CD4-positive, alpha-beta memory T cell (primary cell): ENCODE measurements at regions not wholly inside any gene's neighbourhood (a gene's known extent, or its start where the extent isn't known, plus 50 kb on each side); places are given as distances from the start of the nearest gene placed in this dataset.

Source experiments
- CTCF ChIA-PET: fragments of 350-600 bp; sonication (Branson Sonifier 250); formaldehyde crosslinking; loops from one replicate; lab custom pipeline; 2021; ENCODE audit warnings: inconsistent platforms; ENCODE audit not compliant: partially characterized antibody; lab: Charles Lee
- POLR2A ChIA-PET: fragments of 350-600 bp; sonication (Branson Sonifier 250); formaldehyde crosslinking; loops from one replicate; lab custom pipeline; 2021; ENCODE audit not compliant: partially characterized antibody; lab: Charles Lee
- DNase-seq, 5 donors: peaks; one replicate each; pipeline versions ENCODE4 v3.0.0 to v3.0.0-alpha.2; 2020 to 2022; ENCODE audit warnings: mixed read lengths in 1 of 5
- H3K27ac ChIP-seq: one replicate; pipeline ENCODE4 v1.7.0; 2013; ENCODE audit warnings: low read depth, low read length
- H3K27me3 ChIP-seq: 2 replicates; pipeline ENCODE4 v1.7.0; 2013; ENCODE audit warnings: mild to moderate bottlenecking, low read length, moderate library complexity; ENCODE audit not compliant: insufficient read depth
- H3K36me3 ChIP-seq: 2 replicates; pipeline ENCODE4 v1.7.0; 2013; ENCODE audit warnings: mild to moderate bottlenecking, low read length, moderate library complexity; ENCODE audit not compliant: insufficient read depth
- H3K4me1 ChIP-seq: 2 replicates; pipeline ENCODE4 v1.7.0; 2013; ENCODE audit warnings: mild to moderate bottlenecking, low read length, moderate library complexity; ENCODE audit not compliant: insufficient read depth
- H3K4me3 ChIP-seq, 2 donors: one replicate each; pipeline ENCODE4 v1.7.0; 2013; ENCODE audit warnings: low read length in 2 of 2, mild to moderate bottlenecking in 1 of 2
- H3K9me3 ChIP-seq, 2 donors: one replicate each; pipeline ENCODE4 v1.7.0; 2013; ENCODE audit warnings: low read length in 2 of 2, control low read depth in 1 of 2; ENCODE audit not compliant: control insufficient read depth in 1 of 2
- H3K27ac Mint-ChIP-seq, 7 donors: one replicate each; pipeline ENCODE4 v1.8.0; 2020 to 2021; ENCODE audit warnings: mixed read lengths in 7 of 7, mild to moderate bottlenecking in 6 of 7, inconsistent platforms in 3 of 7, moderate library complexity in 3 of 7
- H3K27me3 Mint-ChIP-seq, 2 donors: one replicate each; pipeline ENCODE4 v1.8.0; 2020 to 2021; ENCODE audit warnings: mixed read lengths in 2 of 2
- H3K36me3 Mint-ChIP-seq, 2 donors: one replicate each; pipeline ENCODE4 v1.8.0; 2020 to 2021; ENCODE audit warnings: mixed read lengths in 2 of 2, inconsistent platforms in 1 of 2, mild to moderate bottlenecking in 1 of 2
- H3K4me1 Mint-ChIP-seq, 4 donors: one replicate each; pipeline ENCODE4 v1.8.0; 2020 to 2021; ENCODE audit warnings: mixed read lengths in 4 of 4, mild to moderate bottlenecking in 1 of 4
- H3K4me3 Mint-ChIP-seq, 8 donors: one replicate each; pipeline ENCODE4 v1.8.0; 2020 to 2021; ENCODE audit warnings: mixed read lengths in 8 of 8, mild to moderate bottlenecking in 7 of 8, moderate library complexity in 6 of 8, inconsistent platforms in 3 of 8
- H3K9me3 Mint-ChIP-seq, 8 donors: one replicate each; pipeline ENCODE4 v1.8.0; 2020 to 2021; ENCODE audit warnings: mixed read lengths in 8 of 8, mild to moderate bottlenecking in 5 of 8, inconsistent platforms in 3 of 8, moderate library complexity in 1 of 8
- intact Hi-C: fragments of 100-400 bp; cut with micrococcal nuclease; formaldehyde crosslinking; loops from one replicate; pipeline ENCODE4 v1.15.1; 2023

DNA sequence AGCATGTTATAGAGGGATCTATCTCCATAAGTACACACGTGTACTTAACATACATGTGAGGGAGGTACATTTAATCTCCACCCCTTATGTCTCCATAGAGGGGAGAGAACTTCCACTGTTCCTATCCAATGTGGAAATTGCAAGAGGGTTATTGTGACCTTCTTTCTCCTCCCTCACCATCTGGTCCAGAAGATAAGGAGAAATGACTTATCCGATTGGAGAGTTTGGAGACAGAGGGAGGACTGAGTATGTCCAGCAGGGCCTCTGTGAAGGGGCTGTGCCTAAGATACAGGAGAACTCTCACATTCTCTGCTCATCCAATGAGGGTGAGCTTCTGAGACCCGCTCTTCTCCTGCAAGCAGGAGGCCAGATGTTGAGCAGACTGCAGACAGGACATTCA, 113.1 kb downstream of the QDPR start:
- no peaks in the 10 kb centered on the region for H3K4me1 ChIP-seq
- H3K4me3 Mint-ChIP-seq, result no peak overlapping the region
- H3K27ac ChIP-seq, result no peak overlapping the region
- no peaks in the 10 kb centered on the region for H3K36me3 Mint-ChIP-seq
- no peak overlapping the region for H3K27ac Mint-ChIP-seq
- H3K27me3 ChIP-seq, result no peaks in the 10 kb centered on the region
- H3K27me3 Mint-ChIP-seq, result no peaks in the 10 kb centered on the region
- H3K36me3 ChIP-seq, result no peaks in the 10 kb centered on the region
- no peak for DNase-seq
- POLR2A ChIA-PET, result no interaction called here
- intact Hi-C loops, result no loop called here
- no peaks in the 10 kb centered on the region for H3K9me3 ChIP-seq
- CTCF ChIA-PET, result no interaction called here
- H3K9me3 Mint-ChIP-seq, result no peaks in the 10 kb centered on the region
- no peaks in the 10 kb centered on the region for H3K4me1 Mint-ChIP-seq
- H3K4me3 ChIP-seq, result no peak overlapping the region

DNA sequence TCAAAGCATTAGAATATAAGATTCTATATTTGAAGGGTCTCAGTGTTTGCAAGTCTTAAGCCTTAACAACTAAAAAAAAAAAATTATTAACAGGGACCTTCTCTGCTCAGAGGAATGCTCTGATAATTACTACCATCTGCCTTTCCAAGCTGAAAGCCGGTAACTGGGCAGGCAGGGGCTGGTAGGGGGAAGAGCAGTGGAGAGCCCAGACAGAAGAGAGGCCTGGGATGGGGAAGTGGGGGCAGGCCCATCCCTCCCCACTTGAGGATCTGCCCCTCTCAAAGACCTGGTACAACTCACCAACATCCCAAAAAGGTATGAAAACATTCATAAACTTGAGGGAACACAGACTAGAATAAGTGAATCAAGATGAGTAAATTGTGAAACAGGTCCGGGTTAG, 113.9 kb downstream of the QDPR start:
- H3K36me3 ChIP-seq, result no peaks in the 10 kb centered on the region
- no peak overlapping the region for H3K4me3 ChIP-seq
- ChIA-PET POLR2A (no interaction called here), CTCF (no interaction called here)
- no peaks in the 10 kb centered on the region for H3K27me3 ChIP-seq
- Mint-ChIP-seq H3K9me3 (no peaks in the 10 kb centered on the region), H3K27me3 (no peaks in the 10 kb centered on the region), H3K4me3 (no peak overlapping the region), H3K4me1 (no peaks in the 10 kb centered on the region), H3K27ac (no peak overlapping the region), H3K36me3 (no peaks in the 10 kb centered on the region)
- H3K9me3 ChIP-seq, result no peaks in the 10 kb centered on the region
- intact Hi-C loops, result no loop called here
- H3K4me1 ChIP-seq, result no peaks in the 10 kb centered on the region
- H3K27ac ChIP-seq, result no peak overlapping the region
- no peak for DNase-seq

DNA sequence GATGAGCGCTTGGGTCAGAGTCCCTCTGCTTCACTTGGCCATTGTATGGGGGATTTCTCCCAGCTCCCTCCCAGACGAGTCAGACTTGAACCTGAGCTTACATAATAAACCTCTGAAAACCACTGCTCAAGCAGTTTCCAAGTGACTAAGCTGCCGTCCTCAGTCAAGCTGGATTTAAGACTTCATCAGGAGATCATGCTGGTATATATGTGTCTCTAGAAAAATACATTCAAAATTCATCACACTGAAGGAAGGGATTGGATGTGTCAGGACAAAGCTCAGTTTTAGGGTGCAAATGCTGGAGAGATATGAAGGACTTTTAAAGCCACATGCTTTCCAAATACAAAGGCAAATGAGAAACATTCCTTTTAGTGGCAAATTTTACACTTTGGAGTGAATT, 114.3 kb downstream of the QDPR start:
- Histone ChIP-seq H3K9me3 (no peaks in the 10 kb centered on the region), H3K27ac (no peak overlapping the region), H3K36me3 (no peaks in the 10 kb centered on the region), H3K4me3 (no peak overlapping the region), H3K4me1 (no peaks in the 10 kb centered on the region), H3K27me3 (no peaks in the 10 kb centered on the region)
- no peak for DNase-seq
- no peak overlapping the region for H3K4me3 Mint-ChIP-seq
- no peaks in the 10 kb centered on the region for H3K36me3 Mint-ChIP-seq
- ChIA-PET POLR2A (no interaction called here), CTCF (interaction anchor here (1.6 kb wide), 1 partner anchor 10 kb away, joined by 4 read pairs; no protein-coding TSS in a partner anchor)
- no peak overlapping the region for H3K27ac Mint-ChIP-seq
- intact Hi-C loops, result no loop called here
- no peaks in the 10 kb centered on the region for H3K4me1 Mint-ChIP-seq
- no peaks in the 10 kb centered on the region for H3K27me3 Mint-ChIP-seq
- no peaks in the 10 kb centered on the region for H3K9me3 Mint-ChIP-seq

DNA sequence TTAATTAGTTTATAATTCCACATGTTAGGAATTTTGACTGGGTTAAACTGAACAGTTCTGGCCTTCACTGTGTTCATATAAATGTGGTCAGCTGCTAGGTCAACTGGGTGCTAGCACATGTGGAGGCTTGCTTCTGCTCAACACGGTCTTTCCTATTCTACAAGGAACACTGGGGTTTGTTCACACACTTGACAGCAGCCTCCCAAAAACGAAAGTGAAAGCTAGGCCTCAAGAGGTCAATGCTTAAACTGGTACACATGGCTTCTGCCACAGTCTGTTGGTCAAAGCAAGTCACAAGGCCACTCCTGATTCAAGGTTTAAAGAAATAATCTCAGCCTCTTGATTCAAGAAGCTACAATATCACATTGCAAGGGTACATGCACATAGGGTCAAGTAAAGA, 126.5 kb downstream of the QDPR start:
- H3K27me3 ChIP-seq, result no peaks in the 10 kb centered on the region
- Mint-ChIP-seq H3K36me3 (no peaks in the 10 kb centered on the region), H3K9me3 (peaks cover 0 to 8% (median 4%) of the 10 kb centered on the region in 8 donors), H3K4me1 (peaks cover 13 to 27% (median 18%) of the 10 kb centered on the region in 4 donors), H3K27ac (peak overlapping the region in 4 of 7 donors; percentile 19 to 87 (median 62)), H3K4me3 (peak overlapping the region in 7 of 8 donors; percentile 61 to 77 (median 68)), H3K27me3 (no peaks in the 10 kb centered on the region)
- intact Hi-C loops, result loop anchor here (5.0 kb wide), 1 partner anchor 48 kb away; no protein-coding TSS in a partner anchor
- peak in 4 of 5 donors; percentile 6 to 18 (median 12) for DNase-seq
- CTCF ChIA-PET, result no interaction called here
- peaks cover 11% of the 10 kb centered on the region for H3K4me1 ChIP-seq
- no peaks in the 10 kb centered on the region for H3K36me3 ChIP-seq
- H3K27ac ChIP-seq, result no peak overlapping the region
- H3K9me3 ChIP-seq, result no peaks in the 10 kb centered on the region
- H3K4me3 ChIP-seq, result no peak overlapping the region
- POLR2A ChIA-PET, result no interaction called here

DNA sequence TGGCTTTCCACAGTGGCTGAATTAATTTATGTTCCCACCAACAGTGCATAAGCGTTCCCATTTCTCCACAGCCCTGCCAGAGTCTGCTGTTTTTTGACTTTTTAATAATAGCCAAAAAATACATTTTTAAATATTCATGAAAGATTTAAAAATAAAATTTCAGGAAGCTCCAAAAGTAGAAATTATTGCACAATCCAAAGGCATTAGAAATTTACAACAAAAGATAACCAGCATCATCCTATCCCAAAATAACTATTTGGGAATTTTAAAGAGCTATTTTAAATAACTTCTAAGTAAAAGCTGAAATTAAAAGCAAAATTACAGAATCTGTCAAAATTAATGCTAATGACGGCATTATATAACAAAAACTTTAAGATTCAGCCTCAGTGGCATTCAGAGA, 131.5 kb downstream of the QDPR start:
- ChIA-PET CTCF (no interaction called here), POLR2A (no interaction called here)
- H3K27me3 Mint-ChIP-seq, result peaks cover 0 to 2% of the 10 kb centered on the region in 2 donors
- peaks cover 4% of the 10 kb centered on the region for H3K4me1 ChIP-seq
- no peaks in the 10 kb centered on the region for H3K27me3 ChIP-seq
- no peak overlapping the region for H3K4me3 ChIP-seq
- H3K27ac ChIP-seq, result no peak overlapping the region
- no peak overlapping the region for H3K27ac Mint-ChIP-seq
- no peak for DNase-seq
- H3K9me3 Mint-ChIP-seq, result peaks cover 0 to 5% (median 0%) of the 10 kb centered on the region in 8 donors
- intact Hi-C loops, result no loop called here
- H3K9me3 ChIP-seq, result no peaks in the 10 kb centered on the region
- H3K4me1 Mint-ChIP-seq, result peaks cover 6 to 18% (median 9%) of the 10 kb centered on the region in 4 donors
- no peaks in the 10 kb centered on the region for H3K36me3 Mint-ChIP-seq
- no peak overlapping the region for H3K4me3 Mint-ChIP-seq
- H3K36me3 ChIP-seq, result no peaks in the 10 kb centered on the region

DNA sequence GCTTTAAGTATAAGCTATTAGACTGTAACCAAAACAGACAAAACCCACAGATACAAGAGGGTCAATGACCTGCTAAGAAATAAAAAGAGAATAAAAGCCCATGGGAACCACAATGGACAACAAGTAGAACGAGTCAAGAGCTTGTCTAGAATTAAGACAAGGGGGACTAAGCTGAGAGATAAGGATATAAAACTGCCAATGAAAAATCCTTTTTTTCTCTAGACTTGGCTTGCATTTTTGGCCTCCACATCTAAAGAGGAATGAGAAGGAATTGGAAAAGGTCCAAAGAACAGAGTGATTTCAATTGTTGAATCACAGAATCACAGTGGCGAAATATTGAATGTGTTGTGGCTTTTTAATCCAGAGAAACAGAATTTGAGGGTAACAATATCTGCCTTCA, 135.7 kb downstream of the QDPR start:
- DNase-seq, result no peak
- Mint-ChIP-seq H3K27ac (no peak overlapping the region), H3K27me3 (peaks cover 0 to 6% of the 10 kb centered on the region in 2 donors), H3K36me3 (no peaks in the 10 kb centered on the region), H3K4me3 (no peak overlapping the region), H3K9me3 (no peaks in the 10 kb centered on the region), H3K4me1 (no peaks in the 10 kb centered on the region)
- H3K4me3 ChIP-seq, result no peak overlapping the region
- H3K4me1 ChIP-seq, result no peaks in the 10 kb centered on the region
- no peak overlapping the region for H3K27ac ChIP-seq
- ChIA-PET POLR2A (no interaction called here), CTCF (no interaction called here)
- no peaks in the 10 kb centered on the region for H3K27me3 ChIP-seq
- intact Hi-C loops, result no loop called here
- H3K36me3 ChIP-seq, result no peaks in the 10 kb centered on the region
- no peaks in the 10 kb centered on the region for H3K9me3 ChIP-seq

DNA sequence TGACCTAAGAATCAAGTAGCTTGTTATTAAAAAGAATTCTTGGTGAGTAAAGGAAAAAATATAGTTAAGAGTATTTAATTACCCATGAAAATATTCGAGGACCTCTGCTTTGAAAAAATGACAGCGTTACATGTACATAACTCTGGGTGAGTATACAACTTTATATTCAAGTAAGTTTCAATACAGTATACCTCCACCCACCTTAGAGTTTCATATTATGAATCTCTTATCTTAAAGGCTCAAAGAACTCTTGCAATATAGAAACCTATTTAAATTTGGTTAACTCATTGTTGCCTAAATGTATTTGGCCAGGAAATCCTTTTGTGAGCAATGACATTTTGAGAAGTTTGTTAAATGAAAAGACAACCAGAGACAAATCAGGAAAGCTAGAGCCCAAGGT, 138.2 kb downstream of the QDPR start:
- POLR2A ChIA-PET, result no interaction called here
- CTCF ChIA-PET, result no interaction called here
- Histone ChIP-seq H3K4me1 (no peaks in the 10 kb centered on the region), H3K27ac (no peak overlapping the region), H3K4me3 (no peak overlapping the region), H3K36me3 (no peaks in the 10 kb centered on the region), H3K9me3 (no peaks in the 10 kb centered on the region), H3K27me3 (no peaks in the 10 kb centered on the region)
- H3K27me3 Mint-ChIP-seq, result peaks cover 0 to 6% of the 10 kb centered on the region in 2 donors
- intact Hi-C loops, result no loop called here
- peaks cover 0 to 2% (median 0%) of the 10 kb centered on the region in 8 donors for H3K9me3 Mint-ChIP-seq
- no peak overlapping the region for H3K27ac Mint-ChIP-seq
- H3K4me3 Mint-ChIP-seq, result no peak overlapping the region
- H3K36me3 Mint-ChIP-seq, result no peaks in the 10 kb centered on the region
- DNase-seq, result no peak
- peaks cover 0 to 1% (median 0%) of the 10 kb centered on the region in 4 donors for H3K4me1 Mint-ChIP-seq

DNA sequence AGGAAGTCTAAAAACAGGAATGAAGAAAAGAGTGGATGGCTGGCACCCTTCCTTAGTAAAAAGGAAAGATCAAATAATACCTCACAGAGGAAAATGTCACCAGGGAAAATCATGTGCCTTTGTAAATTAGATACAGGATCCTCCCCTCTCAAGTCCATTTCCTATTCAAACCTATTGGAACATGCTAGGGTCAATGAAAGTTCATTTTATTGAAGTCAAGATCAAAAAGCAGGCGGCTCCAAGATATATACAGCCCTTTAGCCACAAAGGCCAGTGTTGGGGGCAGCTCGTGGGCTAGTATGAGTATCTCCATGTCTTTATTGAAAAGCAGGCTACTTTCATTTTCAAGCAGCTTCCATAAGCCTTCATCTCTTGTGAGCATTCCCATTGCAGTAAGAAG, 141.1 kb downstream of the QDPR start:
- H3K9me3 ChIP-seq, result no peaks in the 10 kb centered on the region
- H3K4me3 Mint-ChIP-seq, result no peak overlapping the region
- ChIA-PET CTCF (interaction anchor here (0.6 to 0.9 kb wide), 2 partner anchors 19 to 1143 kb away, joined by 3 read pairs; no protein-coding TSS in a partner anchor), POLR2A (no interaction called here)
- H3K27me3 ChIP-seq, result no peaks in the 10 kb centered on the region
- DNase-seq, result no peak
- no peak overlapping the region for H3K4me3 ChIP-seq
- H3K4me1 ChIP-seq, result no peaks in the 10 kb centered on the region
- no peak overlapping the region for H3K27ac ChIP-seq
- intact Hi-C loops, result no loop called here
- H3K27ac Mint-ChIP-seq, result no peak overlapping the region
- no peaks in the 10 kb centered on the region for H3K36me3 Mint-ChIP-seq
- peaks cover 0 to 2% (median 0%) of the 10 kb centered on the region in 8 donors for H3K9me3 Mint-ChIP-seq
- peaks cover 0 to 1% (median 0%) of the 10 kb centered on the region in 4 donors for H3K4me1 Mint-ChIP-seq
- no peaks in the 10 kb centered on the region for H3K36me3 ChIP-seq
- peaks cover 0 to 5% of the 10 kb centered on the region in 2 donors for H3K27me3 Mint-ChIP-seq
